Right cardiac atrium (tissue), 5 donors: ENCODE measurements at regions not wholly inside any gene's neighbourhood (a gene's known extent, or its start where the extent isn't known, plus 50 kb on each side); places are given as distances from the start of the nearest gene placed in this dataset.
"Not testable (repeated sequence)": the region's sequence is repeated elsewhere in the genome, so short reads cannot be mapped to it uniquely, and the experiment has no call there.

Experiments used
- ATAC-seq, 2 donors: fragments of 200-7000 bp; cut with Tn5 transposase; one replicate each; pipeline versions ENCODE4 v1.8.0 to v1.9.1; 2020; ENCODE audit warnings: moderate library complexity in 2 of 2, mild to moderate bottlenecking in 1 of 2
- DNase-seq, 3 donors: peaks; one replicate each; pipeline ENCODE4 v3.0.0-alpha.2; 2020
- H3K27ac ChIP-seq: one replicate; pipeline ENCODE4 v1.5.1; 2013; ENCODE audit warnings: mild to moderate bottlenecking, low read length, control low read depth, moderate library complexity
- H3K27me3 ChIP-seq: one replicate; pipeline ENCODE4 v1.6.1; 2013; ENCODE audit not compliant: control insufficient read depth, insufficient read depth
- H3K4me1 ChIP-seq: one replicate; pipeline ENCODE4 v1.6.1; 2013; ENCODE audit warnings: low read length; ENCODE audit not compliant: control insufficient read depth, insufficient read depth
- H3K4me3 ChIP-seq: one replicate; pipeline ENCODE4 v1.5.1; 2013; ENCODE audit warnings: low read length, control low read depth
- H3K9me3 ChIP-seq: one replicate; pipeline ENCODE4 v1.6.1; 2013; ENCODE audit warnings: low read length; ENCODE audit not compliant: control insufficient read depth
- WGBS: extraction: QIAGEN DNeasy Blood & Tissue Kit; methylation state at CpG from one replicate; pipeline ENCODE4 v1.1.7; 2013; 5-methylcytosine and 5-hydroxymethylcytosine counted together
- intact Hi-C, 4 donors: fragments of 100-400 bp; cut with DNase I; formaldehyde crosslinking; loops; one replicate each; pipeline versions ENCODE4 v1.11.0 to v1.14.0; 2022 to 2023
- donor health status: healthy with polysubstance abuse.
- donor health status: DM: no; HTN: yes; CAD: no.
- donor health status: DM: no; HTN: no; CAD: no.
- donor health status: DM: no; HTN: yes; CAD: no; lungs with severe emphysema.
- donor health status: DM: yes; HTN: yes; CAD: no.

GRCh38 chrX:115972717-115973116 is 197.8 kb upstream of the AGTR2 start:
- Histone ChIP-seq H3K27me3 (no peaks in the 10 kb centered on the region), H3K9me3 (no peaks in the 10 kb centered on the region), H3K4me3 (no peak overlapping the region), H3K27ac (no peak overlapping the region), H3K4me1 (no peaks in the 10 kb centered on the region)
- DNase-seq (no peak), ATAC-seq (no peak)
- intact Hi-C loops, result no loop called here
- 65% methylated on average over 1 of the region's 1 CpG for WGBS

GRCh38 chrX:115978068-115978467 is 192.5 kb upstream of the AGTR2 start:
- WGBS, result 57% methylated on average over 2 of the region's 2 CpGs
- H3K4me1 ChIP-seq, result no peaks in the 10 kb centered on the region
- no peak for ATAC-seq
- H3K4me3 ChIP-seq, result no peak overlapping the region
- no peaks in the 10 kb centered on the region for H3K9me3 ChIP-seq
- H3K27ac ChIP-seq, result no peak overlapping the region
- intact Hi-C loops, result no loop called here
- no peaks in the 10 kb centered on the region for H3K27me3 ChIP-seq
- DNase-seq, result no peak

GRCh38 chrX:115983148-115983547 is 187.4 kb upstream of the AGTR2 start:
- 50% methylated on average over 1 of the region's 1 CpG for WGBS
- H3K27ac ChIP-seq, ATAC-seq, H3K9me3 ChIP-seq, intact Hi-C loops, H3K4me1 ChIP-seq, H3K4me3 ChIP-seq, H3K27me3 ChIP-seq, DNase-seq: not testable (repeated sequence)

- 68% methylated on average over 1 of the region's 1 CpG for WGBS
- ATAC-seq, H3K27me3 ChIP-seq, H3K4me3 ChIP-seq, intact Hi-C loops, DNase-seq, H3K4me1 ChIP-seq, H3K9me3 ChIP-seq, H3K27ac ChIP-seq: not testable (repeated sequence)
Measured at GRCh38 chrX:115987464-115987863, 183.1 kb upstream of the AGTR2 start.

GRCh38 chrX:115988825-115989224 is 181.7 kb upstream of the AGTR2 start:
- DNase-seq (no peak), ATAC-seq (no peak)
- Histone ChIP-seq H3K27ac (no peak overlapping the region), H3K4me1 (no peaks in the 10 kb centered on the region), H3K27me3 (no peaks in the 10 kb centered on the region), H3K9me3 (no peaks in the 10 kb centered on the region), H3K4me3 (no peak overlapping the region)
- 13% methylated on average over 3 of the region's 3 CpGs for whole genome bisulfite sequencing
- intact Hi-C loops, result no loop called here

GRCh38 chrX:115989686-115990085 is 180.9 kb upstream of the AGTR2 start:
- Histone ChIP-seq H3K4me1 (no peaks in the 10 kb centered on the region), H3K9me3 (no peaks in the 10 kb centered on the region), H3K27me3 (no peaks in the 10 kb centered on the region), H3K27ac (no peak overlapping the region), H3K4me3 (no peak overlapping the region)
- no peak for DNase-seq
- 40% methylated on average over 1 of the region's 1 CpG for WGBS
- intact Hi-C loops, result no loop called here
- ATAC-seq, result no peak

- WGBS, result 86% methylated on average over 1 of the region's 1 CpG
- intact Hi-C loops, result no loop called here
- Histone ChIP-seq H3K27me3 (no peaks in the 10 kb centered on the region), H3K4me1 (no peaks in the 10 kb centered on the region), H3K9me3 (no peaks in the 10 kb centered on the region), H3K4me3 (no peak overlapping the region), H3K27ac (no peak overlapping the region)
- DNase-seq, result no peak
- no peak for ATAC-seq
Measured at GRCh38 chrX:116009346-116009745, 161.2 kb upstream of the AGTR2 start.

- H3K4me3 ChIP-seq, result no peak overlapping the region
- intact Hi-C loops, result no loop called here
- WGBS, result 6% methylated on average over 8 of the region's 8 CpGs
- H3K27me3 ChIP-seq, result no peaks in the 10 kb centered on the region
- H3K27ac ChIP-seq, result no peak overlapping the region
- DNase-seq, result peak; percentile 16 to 60 (median 59)
- no peaks in the 10 kb centered on the region for H3K9me3 ChIP-seq
- ATAC-seq, result no peak
- H3K4me1 ChIP-seq, result no peaks in the 10 kb centered on the region
Measured at GRCh38 chrX:116009861-116010710, 160.5 kb upstream of the AGTR2 start.

GRCh38 chrX:116010939-116011338 is 159.6 kb upstream of the AGTR2 start:
- ATAC-seq (no peak), DNase-seq (no peak)
- 71% methylated on average over 5 of the region's 5 CpGs for whole genome bisulfite sequencing
- no peaks in the 10 kb centered on the region for H3K27me3 ChIP-seq
- intact Hi-C loops, result no loop called here
- no peaks in the 10 kb centered on the region for H3K9me3 ChIP-seq
- no peaks in the 10 kb centered on the region for H3K4me1 ChIP-seq
- H3K4me3 ChIP-seq, result no peak overlapping the region
- H3K27ac ChIP-seq, result no peak overlapping the region

- intact Hi-C loops, result no loop called here
- ATAC-seq, result no peak
- Histone ChIP-seq H3K27ac (no peak overlapping the region), H3K9me3 (no peaks in the 10 kb centered on the region), H3K4me1 (no peaks in the 10 kb centered on the region), H3K27me3 (no peaks in the 10 kb centered on the region), H3K4me3 (no peak overlapping the region)
- DNase-seq, result no peak
- 40% methylated on average over 1 of the region's 1 CpG for WGBS
Measured at GRCh38 chrX:116031331-116031730, 139.2 kb upstream of the AGTR2 start.
